ENCODE measurements at regions not wholly inside any gene's neighbourhood (a gene's known extent, or its start where the extent isn't known, plus 50 kb on each side); places are given as distances from the start of the nearest gene placed in this dataset.

DNA sequence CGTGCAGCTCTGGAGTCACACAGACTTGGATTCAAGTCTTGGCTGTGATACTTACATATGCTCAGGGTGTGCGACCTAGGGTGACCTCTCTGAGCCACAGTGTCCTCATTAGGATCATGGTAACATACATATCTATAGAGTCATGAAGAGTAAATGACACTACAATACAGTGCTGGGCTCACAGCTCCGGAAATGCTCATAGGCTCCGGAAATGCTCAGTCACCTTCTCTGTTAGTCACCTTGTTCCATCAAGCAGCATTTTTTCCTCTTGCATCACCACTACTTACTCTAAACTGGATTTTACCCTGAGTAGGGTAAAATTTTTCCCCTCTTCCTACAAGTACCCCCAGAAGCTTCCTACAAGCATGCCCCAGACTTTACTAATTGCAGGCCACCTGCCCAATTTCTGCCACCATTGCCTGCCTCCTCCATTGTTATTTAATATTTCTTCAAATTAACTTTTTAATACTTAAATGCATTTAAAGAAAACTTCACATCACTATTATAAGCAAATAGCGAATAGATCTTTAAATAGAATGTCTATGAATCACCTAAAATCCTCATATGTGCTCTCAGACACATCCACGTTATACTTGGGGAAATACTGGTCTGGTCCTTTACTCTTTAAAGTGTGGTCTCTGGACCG lies 147.6 kb upstream of the SPRY4 start (continued):
- TF ChIP-seq, protein P1, sequence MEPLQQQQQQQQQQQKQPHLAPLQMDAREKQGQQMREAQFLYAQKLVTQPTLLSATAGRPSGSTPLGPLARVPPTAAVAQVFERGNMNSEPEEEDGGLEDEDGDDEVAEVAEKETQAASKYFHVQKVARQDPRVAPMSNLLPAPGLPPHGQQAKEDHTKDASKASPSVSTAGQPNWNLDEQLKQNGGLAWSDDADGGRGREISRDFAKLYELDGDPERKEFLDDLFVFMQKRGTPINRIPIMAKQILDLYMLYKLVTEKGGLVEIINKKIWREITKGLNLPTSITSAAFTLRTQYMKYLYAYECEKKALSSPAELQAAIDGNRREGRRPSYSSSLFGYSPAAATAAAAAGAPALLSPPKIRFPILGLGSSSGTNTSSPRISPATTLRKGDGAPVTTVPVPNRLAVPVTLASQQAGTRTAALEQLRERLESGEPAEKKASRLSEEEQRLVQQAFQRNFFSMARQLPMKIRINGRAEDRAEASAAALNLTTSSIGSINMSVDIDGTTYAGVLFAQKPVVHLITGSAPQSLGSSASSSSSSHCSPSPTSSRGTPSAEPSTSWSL (CRISPR knock-in tag; IDR thresholded peaks at IDR 0.05; ENCODE audit: borderline replicate concordance) = no peak
- no peak for TF ChIP-seq NFYB (IDR thresholded peaks at IDR 0.05; ENCODE audit: extremely low read depth, insufficient read length)
- no peak for TF ChIP-seq ZNF444 (CRISPR knock-in tag; IDR thresholded peaks at IDR 0.05)
- no peak for TF ChIP-seq CCAR2 (IDR thresholded peaks at IDR 0.05; ENCODE audit: low read depth, low read length)
- TF ChIP-seq KDM1A (IDR thresholded peaks at IDR 0.05) = no peak
- TF ChIP-seq U2AF2 (optimal IDR thresholded peaks at IDR 0.05; ENCODE audit: low read depth, low read length) = no peak
- no peak for TF ChIP-seq NR2F6 (CRISPR knock-in tag; IDR thresholded peaks at IDR 0.05)
- peak; percentile 43; the same call in 1 of the 2 replicates for TF ChIP-seq MAFF (IDR thresholded peaks at IDR 0.05; ENCODE audit: low read length)
- no peak for TF ChIP-seq HNRNPUL1 (IDR thresholded peaks at IDR 0.05; ENCODE audit: low read length)
- no peak for TF ChIP-seq GATA2 (CRISPR knock-in tag; IDR thresholded peaks at IDR 0.05)
- TF ChIP-seq LCOR (CRISPR knock-in tag; IDR thresholded peaks at IDR 0.05) = no peak
- TF ChIP-seq, protein P2, sequence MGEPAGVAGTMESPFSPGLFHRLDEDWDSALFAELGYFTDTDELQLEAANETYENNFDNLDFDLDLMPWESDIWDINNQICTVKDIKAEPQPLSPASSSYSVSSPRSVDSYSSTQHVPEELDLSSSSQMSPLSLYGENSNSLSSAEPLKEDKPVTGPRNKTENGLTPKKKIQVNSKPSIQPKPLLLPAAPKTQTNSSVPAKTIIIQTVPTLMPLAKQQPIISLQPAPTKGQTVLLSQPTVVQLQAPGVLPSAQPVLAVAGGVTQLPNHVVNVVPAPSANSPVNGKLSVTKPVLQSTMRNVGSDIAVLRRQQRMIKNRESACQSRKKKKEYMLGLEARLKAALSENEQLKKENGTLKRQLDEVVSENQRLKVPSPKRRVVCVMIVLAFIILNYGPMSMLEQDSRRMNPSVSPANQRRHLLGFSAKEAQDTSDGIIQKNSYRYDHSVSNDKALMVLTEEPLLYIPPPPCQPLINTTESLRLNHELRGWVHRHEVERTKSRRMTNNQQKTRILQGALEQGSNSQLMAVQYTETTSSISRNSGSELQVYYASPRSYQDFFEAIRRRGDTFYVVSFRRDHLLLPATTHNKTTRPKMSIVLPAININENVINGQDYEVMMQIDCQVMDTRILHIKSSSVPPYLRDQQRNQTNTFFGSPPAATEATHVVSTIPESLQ (CRISPR knock-in tag; IDR thresholded peaks at IDR 0.05) = no peak
- 0 out of 2 replicates have a peak, but pooled peaks have one; percentile 16 for TF ChIP-seq STAT5A (IDR thresholded peaks at IDR 0.05; ENCODE audit: borderline replicate concordance, low read length)
- TF ChIP-seq KDM2B (CRISPR knock-in tag; IDR thresholded peaks at IDR 0.05) = no peak
- no peak for TF ChIP-seq KDM4B (IDR thresholded peaks at IDR 0.05; ENCODE audit: borderline replicate concordance in 2 of 2, low read depth in 1 of 2)
- no peak for TF ChIP-seq CC2D1A (IDR thresholded peaks at IDR 0.05)
- no peak for TF ChIP-seq RBM15 (IDR thresholded peaks at IDR 0.05; ENCODE audit: insufficient read depth, low read length)
- peak; percentile 84 for TF ChIP-seq GABPA (tag; conservative IDR thresholded peaks at IDR 0.05; ENCODE audit: low read depth)
- TF ChIP-seq PYGO2 (tag; IDR thresholded peaks at IDR 0.05) = no peak
- TF ChIP-seq HDAC6 (IDR thresholded peaks at IDR 0.05; ENCODE audit: low read depth, low read length) = no peak
- TF ChIP-seq CXXC5 (CRISPR knock-in tag; IDR thresholded peaks at IDR 0.05) = no peak
- no peak for TF ChIP-seq TAF1 (IDR thresholded peaks at IDR 0.05; ENCODE audit: control insufficient read depth, extremely low read depth, insufficient read depth, low read length, severe bottlenecking)
- TF ChIP-seq ZNF212 (CRISPR knock-in tag; IDR thresholded peaks at IDR 0.05) = no peak
- TF ChIP-seq PTTG1 (tag; IDR thresholded peaks at IDR 0.05; ENCODE audit: low read depth) = no peak
- peak; percentile 84 for TF ChIP-seq ARID1B (IDR thresholded peaks at IDR 0.05)
- no peak for TF ChIP-seq KAT2B (IDR thresholded peaks at IDR 0.05; ENCODE audit: low read depth, low read length)
- no peak for TF ChIP-seq SRSF7 (optimal IDR thresholded peaks at IDR 0.05; ENCODE audit: low read depth, low read length)

All from K562 (cell line).